C4-2B (cell line): ENCODE measurements at regions not wholly inside any gene's neighbourhood (a gene's known extent, or its start where the extent isn't known, plus 50 kb on each side); places are given as distances from the start of the nearest gene placed in this dataset.

ENCODE experiments used
- H3K27ac ChIP-seq: fragments of 450-650 bp; 2 replicates; pipeline ENCODE4 v1.5.1; 2017
- CTCF ChIP-seq: fragments of 450-650 bp; conservative IDR thresholded peaks from 2 replicates; pipeline ENCODE4 v1.5.1; 2017; ENCODE audit warnings: mild to moderate bottlenecking
- ZFX ChIP-seq: fragments of 450-650 bp; IDR thresholded peaks from 2 replicates; pipeline ENCODE4 v1.6.1; 2017

- H3K27ac ChIP-seq, result no peak overlapping the region
- no peak for TF ChIP-seq ZFX
- TF ChIP-seq CTCF, result no peak
Measured at GRCh38 chrX:5163663-5164062, 1065.0 kb downstream of the NLGN4X start.

- H3K27ac ChIP-seq, result no peak overlapping the region
- no peak for TF ChIP-seq CTCF
Measured at GRCh38 chrX:5155301-5155700, 1073.4 kb downstream of the NLGN4X start.

- TF ChIP-seq CTCF (no peak), ZFX (no peak)
- no peak overlapping the region for H3K27ac ChIP-seq
Measured at GRCh38 chrX:5145957-5146356, 1082.7 kb downstream of the NLGN4X start.

- no peak overlapping the region for H3K27ac ChIP-seq
- no peak for TF ChIP-seq CTCF
- TF ChIP-seq ZFX, result no peak
Measured at GRCh38 chrX:5142644-5143043, 1086.0 kb downstream of the NLGN4X start.

- TF ChIP-seq CTCF (no peak), ZFX (no peak)
- H3K27ac ChIP-seq, result no peak overlapping the region
Measured at GRCh38 chrX:5122181-5122678, 1106.4 kb downstream of the NLGN4X start.

- no peak overlapping the region for H3K27ac ChIP-seq
- TF ChIP-seq ZFX (no peak), CTCF (no peak)
Measured at GRCh38 chrX:5117816-5118215, 1110.9 kb downstream of the NLGN4X start.

GRCh38 chrX:5113128-5113527 lies 1115.5 kb downstream of the NLGN4X start:
- no peak overlapping the region for H3K27ac ChIP-seq
- TF ChIP-seq CTCF (peak; percentile 46), ZFX (no peak)
